ENCODE measurements at regions not wholly inside any gene's neighbourhood (a gene's known extent, or its start where the extent isn't known, plus 50 kb on each side); places are given as distances from the start of the nearest gene placed in this dataset.

GRCh38 chr19:27758626-27759505 is 1454.1 kb downstream of the UQCRFS1 start:
- Histone ChIP-seq H3K9me3 (peaks cover 0 to 29% (median 0%) of the 10 kb centered on the region in 4 donors), H3K36me3 (no peaks in the 10 kb centered on the region)
- TF ChIP-seq EP300 (IDR thresholded peaks at IDR 0.05) (no peak), CTCF (IDR thresholded peaks at IDR 0.05) (no peak), POLR2AphosphoS5 (IDR thresholded peaks at IDR 0.05) (no peak)

GRCh38 chr19:27754700-27755099 is 1458.3 kb downstream of the UQCRFS1 start:
- no peaks in the 10 kb centered on the region for H3K4me1 ChIP-seq
- no peaks in the 10 kb centered on the region for H3K27me3 ChIP-seq
- H3K4me3 ChIP-seq: no peak overlapping the region
- TF ChIP-seq POLR2A (IDR thresholded peaks at IDR 0.05) (no peak), POLR2AphosphoS5 (IDR thresholded peaks at IDR 0.05) (no peak), CTCF (IDR thresholded peaks at IDR 0.05) (no peak), EP300 (IDR thresholded peaks at IDR 0.05) (no peak)
- H3K27ac ChIP-seq: no peak overlapping the region
- H3K9me3 ChIP-seq: peaks cover 0 to 18% (median 0%) of the 10 kb centered on the region in 4 donors
- DNase-seq: peak; percentile 2
- WGBS, 2 donors: 65 to 71% methylated on average over 6 of the region's 6 CpGs
- intact Hi-C loops (cut with DNase I): no loop called here
- H3K36me3 ChIP-seq: no peaks in the 10 kb centered on the region

More at GRCh38 chr19:27758626-27759505, 1454.1 kb downstream of the UQCRFS1 start:
- Histone ChIP-seq H3K4me3 (no peak overlapping the region), H3K27ac (no peak overlapping the region), H3K4me1 (no peaks in the 10 kb centered on the region), H3K27me3 (no peaks in the 10 kb centered on the region)
- intact Hi-C loops (cut with DNase I): no loop called here
- WGBS, 2 donors: 76 to 84% methylated on average over 18 of the region's 18 CpGs
- no peak for DNase-seq

- no peaks in the 10 kb centered on the region for H3K36me3 ChIP-seq
- H3K4me3 ChIP-seq: no peak overlapping the region
- no peaks in the 10 kb centered on the region for H3K4me1 ChIP-seq
- H3K9me3 ChIP-seq: peaks cover 0 to 10% (median 0%) of the 10 kb centered on the region in 4 donors
- no peak for TF ChIP-seq POLR2AphosphoS5 (IDR thresholded peaks at IDR 0.05)
- TF ChIP-seq CTCF (IDR thresholded peaks at IDR 0.05): no peak
- no peak for TF ChIP-seq EP300 (IDR thresholded peaks at IDR 0.05)
- TF ChIP-seq POLR2A (IDR thresholded peaks at IDR 0.05): no peak
- no peak for DNase-seq
- 93 to 94% methylated on average over 4 of the region's 4 CpGs for WGBS, 2 donors
- no peak overlapping the region for H3K27ac ChIP-seq
- intact Hi-C loops (cut with DNase I): no loop called here
- H3K27me3 ChIP-seq: no peaks in the 10 kb centered on the region
Observed at GRCh38 chr19:27753622-27754021, 1459.3 kb downstream of the UQCRFS1 start.

GRCh38 chr19:27752530-27753184 is 1460.3 kb downstream of the UQCRFS1 start:
- Histone ChIP-seq H3K4me3 (no peak overlapping the region), H3K27me3 (no peaks in the 10 kb centered on the region), H3K36me3 (no peaks in the 10 kb centered on the region), H3K9me3 (peaks cover 0 to 11% (median 0%) of the 10 kb centered on the region in 4 donors), H3K4me1 (peaks cover 0 to 1% (median 0%) of the 10 kb centered on the region in 4 donors), H3K27ac (no peak overlapping the region)
- 91 to 95% methylated on average over 6 of the region's 6 CpGs for WGBS, 2 donors
- intact Hi-C loops (cut with DNase I): no loop called here
- TF ChIP-seq CTCF (IDR thresholded peaks at IDR 0.05): no peak
- no peak for TF ChIP-seq EP300 (IDR thresholded peaks at IDR 0.05)
- peak; percentile 18 for DNase-seq

All from sigmoid colon (tissue), 6 donors.